OCI-LY7 (cell line): ENCODE measurements at regions not wholly inside any gene's neighbourhood (a gene's known extent, or its start where the extent isn't known, plus 50 kb on each side); places are given as distances from the start of the nearest gene placed in this dataset.
"Not testable (repeated sequence)": the region's sequence is repeated elsewhere in the genome, so short reads cannot be mapped to it uniquely, and the experiment has no call there.

Experiments
- CTCF ChIP-seq: fragments of 200-600 bp; sonication (generic); conservative IDR thresholded peaks from 2 replicates; pipeline ENCODE4 v1.5.1; 2014; ENCODE audit warnings: mild to moderate bottlenecking, antibody characterized with exemption, low read length, moderate library complexity, mixed read lengths
- EZH2phosphoT487 ChIP-seq: fragments of 200-600 bp; sonication (generic); IDR thresholded peaks from 2 replicates; pipeline ENCODE4 v1.6.1; 2018; ENCODE audit warnings: low read depth, borderline replicate concordance, mild to moderate bottlenecking, mixed run types, antibody characterized with exemption, low read length, moderate library complexity, mixed read lengths

GRCh38 chr14:19203250-19203972 is 230.7 kb downstream of the POTEG start:
- TF ChIP-seq CTCF, EZH2phosphoT487: not testable (repeated sequence)
